OCI-LY3 (cell line): ENCODE measurements at regions not wholly inside any gene's neighbourhood (a gene's known extent, or its start where the extent isn't known, plus 50 kb on each side); places are given as distances from the start of the nearest gene placed in this dataset.

Source experiments
- H2AFZ ChIP-seq: fragments of 200-600, 300-600 bp; shearing (Covaris generic); 2 replicates; pipeline ENCODE4 v1.6.0; 2014; ENCODE audit warnings: antibody characterized with exemption, low read depth, low read length
- H3K27ac ChIP-seq: fragments of 200-600, 300-600 bp; sonication (generic); 2 replicates; pipeline ENCODE4 v1.5.1; 2014; ENCODE audit warnings: mild to moderate bottlenecking, low read length, moderate library complexity, mixed read lengths
- H3K27me3 ChIP-seq: fragments of 200-600, 300-600 bp; sonication (generic); 2 replicates; pipeline ENCODE4 v1.6.1; 2014; ENCODE audit warnings: low read depth, low read length, mixed read lengths
- H3K36me3 ChIP-seq: fragments of 200-600, 300-600 bp; sonication (generic); replicated peaks from 2 replicates; pipeline ENCODE3; 2014; ENCODE audit warnings: low read depth, low read length, mixed read lengths
- H3K4me1 ChIP-seq: fragments of 300-600, 200-600 bp; sonication (generic); 2 replicates; pipeline ENCODE4 v1.6.1; 2014; ENCODE audit warnings: low read length, mixed read lengths
- H3K4me2 ChIP-seq: fragments of 200-600, 300-600 bp; sonication (generic); 2 replicates; pipeline ENCODE4 v1.6.1; 2014; ENCODE audit warnings: low read length, mixed read lengths
- H3K4me3 ChIP-seq: fragments of 300-600, 200-600 bp; sonication (generic); 2 replicates; pipeline ENCODE4 v1.5.1; 2014; ENCODE audit warnings: antibody characterized with exemption, mild to moderate bottlenecking, low read length, moderate library complexity
- H3K79me2 ChIP-seq: fragments of 300-600, 200-600 bp; shearing (Covaris generic); 2 replicates; pipeline ENCODE4 v1.6.1; 2014; ENCODE audit warnings: mild to moderate bottlenecking, low read length, mixed read lengths
- H3K9ac ChIP-seq: fragments of 300-600, 200-600 bp; shearing (Covaris generic); 2 replicates; pipeline ENCODE4 v1.6.0; 2014; ENCODE audit warnings: mild to moderate bottlenecking, low read length, moderate library complexity
- H3K9me3 ChIP-seq: fragments of 200-600, 300-600 bp; shearing (Covaris generic); 2 replicates; pipeline ENCODE4 v1.6.1; 2014; ENCODE audit warnings: low read length, mixed read lengths; ENCODE audit not compliant: insufficient read depth
- H4K20me1 ChIP-seq: fragments of 200-600, 300-600 bp; sonication (generic); 2 replicates; pipeline ENCODE4 v1.6.1; 2016; ENCODE audit warnings: low read length, mixed read lengths; ENCODE audit not compliant: insufficient read depth
- CTCF ChIP-seq: fragments of 200-600, 300-600 bp; sonication (generic); IDR thresholded peaks from 2 replicates; pipeline ENCODE4 v1.5.1; 2014; ENCODE audit warnings: antibody characterized with exemption, low read length, low read depth
- EZH2phosphoT487 ChIP-seq: fragments of 200-600 bp; shearing (Covaris generic); IDR thresholded peaks from 2 replicates; pipeline ENCODE4 v1.6.1; 2018; ENCODE audit warnings: antibody characterized with exemption, mixed run types, low read depth

GRCh38 chr5:42268630-42269029 lies 154.6 kb upstream of the GHR start:
- no peaks in the 10 kb centered on the region for H3K4me1 ChIP-seq
- no peak overlapping the region for H3K4me3 ChIP-seq
- H3K27me3 ChIP-seq = no peaks in the 10 kb centered on the region
- H3K4me2 ChIP-seq = no peak overlapping the region
- TF ChIP-seq EZH2phosphoT487 = no peak
- H2AFZ ChIP-seq = no peak overlapping the region
- H3K9me3 ChIP-seq = no peaks in the 10 kb centered on the region
- no peaks in the 10 kb centered on the region for H3K36me3 ChIP-seq
- H3K27ac ChIP-seq = no peak overlapping the region
- H4K20me1 ChIP-seq = no peaks in the 10 kb centered on the region
- no peak overlapping the region for H3K9ac ChIP-seq
- no peaks in the 10 kb centered on the region for H3K79me2 ChIP-seq

- H3K4me3 ChIP-seq = no peak overlapping the region
- TF ChIP-seq CTCF (no peak), EZH2phosphoT487 (no peak)
- no peaks in the 10 kb centered on the region for H3K27me3 ChIP-seq
Observed at GRCh38 chr5:42270771-42271170, 152.5 kb upstream of the GHR start.

GRCh38 chr5:42274913-42275312 lies 148.3 kb upstream of the GHR start:
- Histone ChIP-seq H3K79me2 (no peaks in the 10 kb centered on the region), H2AFZ (no peak overlapping the region)

More at GRCh38 chr5:42270771-42271170, 152.5 kb upstream of the GHR start:
- H3K79me2 ChIP-seq = no peaks in the 10 kb centered on the region
- H3K9me3 ChIP-seq = no peaks in the 10 kb centered on the region
- no peaks in the 10 kb centered on the region for H3K36me3 ChIP-seq
- no peak overlapping the region for H3K9ac ChIP-seq
- no peaks in the 10 kb centered on the region for H4K20me1 ChIP-seq
- H3K4me2 ChIP-seq = no peak overlapping the region
- H2AFZ ChIP-seq = no peak overlapping the region
- no peaks in the 10 kb centered on the region for H3K4me1 ChIP-seq
- no peak overlapping the region for H3K27ac ChIP-seq

GRCh38 chr5:42277293-42277692 lies 145.9 kb upstream of the GHR start:
- Histone ChIP-seq H2AFZ (no peak overlapping the region), H3K9me3 (no peaks in the 10 kb centered on the region), H3K4me1 (no peaks in the 10 kb centered on the region), H3K27ac (no peak overlapping the region), H3K4me3 (no peak overlapping the region), H3K4me2 (no peak overlapping the region), H3K9ac (no peak overlapping the region), H3K36me3 (no peaks in the 10 kb centered on the region), H3K79me2 (no peaks in the 10 kb centered on the region), H4K20me1 (no peaks in the 10 kb centered on the region), H3K27me3 (no peaks in the 10 kb centered on the region)
- TF ChIP-seq CTCF = no peak
- TF ChIP-seq EZH2phosphoT487 = no peak

More at GRCh38 chr5:42274913-42275312, 148.3 kb upstream of the GHR start:
- Histone ChIP-seq H3K4me3 (no peak overlapping the region), H4K20me1 (no peaks in the 10 kb centered on the region), H3K9ac (no peak overlapping the region), H3K4me2 (no peak overlapping the region), H3K27ac (no peak overlapping the region), H3K9me3 (no peaks in the 10 kb centered on the region), H3K27me3 (no peaks in the 10 kb centered on the region), H3K36me3 (no peaks in the 10 kb centered on the region), H3K4me1 (no peaks in the 10 kb centered on the region)
- TF ChIP-seq CTCF = no peak
- TF ChIP-seq EZH2phosphoT487 = no peak

- H3K27me3 ChIP-seq = no peaks in the 10 kb centered on the region
- no peaks in the 10 kb centered on the region for H3K9me3 ChIP-seq
- no peak overlapping the region for H3K4me2 ChIP-seq
- no peaks in the 10 kb centered on the region for H3K4me1 ChIP-seq
- no peak overlapping the region for H3K27ac ChIP-seq
- no peak overlapping the region for H3K4me3 ChIP-seq
- H3K9ac ChIP-seq = no peak overlapping the region
- no peak overlapping the region for H2AFZ ChIP-seq
- no peaks in the 10 kb centered on the region for H4K20me1 ChIP-seq
- no peaks in the 10 kb centered on the region for H3K79me2 ChIP-seq
- TF ChIP-seq CTCF (no peak), EZH2phosphoT487 (no peak)
- H3K36me3 ChIP-seq = no peaks in the 10 kb centered on the region
Observed at GRCh38 chr5:42284584-42284983, 138.7 kb upstream of the GHR start.
